HG03175 (cell line): ENCODE measurements at regions not wholly inside any gene's neighbourhood (a gene's known extent, or its start where the extent isn't known, plus 50 kb on each side); places are given as distances from the start of the nearest gene placed in this dataset.
"Not testable (repeated sequence)": the region's sequence is repeated elsewhere in the genome, so short reads cannot be mapped to it uniquely, and the experiment has no call there.

Experiments
- ATAC-seq: cut with Tn5 transposase; IDR thresholded peaks from one replicate; pipeline ENCODE4 v1.9.1; 2021; ENCODE audit warnings: mild to moderate bottlenecking, moderate library complexity; ENCODE audit not compliant: unreplicated experiment

DNA sequence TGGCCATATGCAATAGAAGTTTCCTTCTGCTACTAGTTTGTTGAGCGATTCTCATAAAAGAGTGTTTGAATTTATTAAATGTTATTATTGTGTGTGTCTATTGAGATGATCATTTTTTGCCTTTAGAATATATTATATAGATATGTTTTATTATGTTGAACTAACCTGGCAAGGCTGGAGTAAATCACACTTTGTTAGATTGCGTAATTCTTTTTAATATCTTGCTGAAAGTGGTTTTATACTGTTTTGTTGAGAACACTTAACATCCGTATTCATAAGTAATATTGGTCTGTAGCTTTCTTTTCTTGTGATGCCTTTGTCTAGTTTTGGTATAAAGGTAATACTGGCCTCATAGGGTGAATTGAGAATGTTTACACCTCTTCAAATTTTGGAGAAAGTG lies 574.3 kb upstream of the PCDH20 start:
- no peak for ATAC-seq

- ATAC-seq: no peak
Measured at GRCh38 chr13:61988810-61989209, 573.2 kb upstream of the PCDH20 start.

- ATAC-seq: no peak
Measured at GRCh38 chr13:61975001-61975400, 559.4 kb upstream of the PCDH20 start.

- no peak for ATAC-seq
Measured at GRCh38 chr13:61965756-61966155, 550.1 kb upstream of the PCDH20 start.

GRCh38 chr13:61960981-61961380 lies 545.3 kb upstream of the PCDH20 start:
- no peak for ATAC-seq

- no peak for ATAC-seq
Measured at GRCh38 chr13:61954092-61954491, 538.4 kb upstream of the PCDH20 start.

DNA sequence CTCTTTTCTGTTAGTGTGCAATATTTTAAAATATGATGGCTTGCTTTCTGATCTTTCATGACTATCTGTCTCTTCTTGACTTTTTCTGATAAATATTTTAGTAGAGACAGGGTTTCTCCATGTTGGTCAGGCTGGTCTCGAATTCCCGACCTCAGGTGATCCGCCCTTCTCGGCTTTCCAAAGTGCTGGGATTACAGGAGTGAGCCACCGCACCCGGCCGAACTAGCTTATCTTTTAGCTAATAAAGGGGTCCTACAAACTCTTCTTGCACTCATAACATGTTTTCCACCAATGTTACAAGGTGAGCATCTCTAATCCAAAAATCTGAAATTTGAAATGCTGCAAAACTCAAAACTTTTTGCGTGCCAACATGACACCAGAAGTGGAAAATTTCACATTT lies 535.2 kb upstream of the PCDH20 start:
- ATAC-seq: no peak

GRCh38 chr13:61944329-61944929 lies 528.8 kb upstream of the PCDH20 start:
- no peak for ATAC-seq

DNA sequence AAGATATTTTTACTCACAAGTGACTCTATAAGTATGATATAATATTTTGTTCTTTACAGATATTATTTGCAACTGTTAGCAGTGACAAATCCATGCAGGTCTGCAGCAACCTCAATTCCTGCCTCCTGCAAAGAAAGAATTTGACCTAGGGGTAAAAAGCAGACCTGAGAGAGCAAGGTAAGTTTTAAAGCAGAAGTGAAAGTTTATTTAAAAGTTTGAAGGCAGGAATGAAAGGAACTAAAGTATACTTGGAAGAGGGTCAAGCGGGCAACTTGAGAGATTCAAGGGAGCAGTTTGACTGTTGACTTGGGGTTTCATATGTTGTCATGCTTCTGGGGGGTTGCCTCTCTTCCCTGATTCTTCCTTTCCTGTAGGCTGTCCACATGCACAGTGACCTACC lies 520.1 kb upstream of the PCDH20 start:
- ATAC-seq: no peak

- no peak for ATAC-seq
Measured at GRCh38 chr13:61927648-61928047, 512.0 kb upstream of the PCDH20 start.

DNA sequence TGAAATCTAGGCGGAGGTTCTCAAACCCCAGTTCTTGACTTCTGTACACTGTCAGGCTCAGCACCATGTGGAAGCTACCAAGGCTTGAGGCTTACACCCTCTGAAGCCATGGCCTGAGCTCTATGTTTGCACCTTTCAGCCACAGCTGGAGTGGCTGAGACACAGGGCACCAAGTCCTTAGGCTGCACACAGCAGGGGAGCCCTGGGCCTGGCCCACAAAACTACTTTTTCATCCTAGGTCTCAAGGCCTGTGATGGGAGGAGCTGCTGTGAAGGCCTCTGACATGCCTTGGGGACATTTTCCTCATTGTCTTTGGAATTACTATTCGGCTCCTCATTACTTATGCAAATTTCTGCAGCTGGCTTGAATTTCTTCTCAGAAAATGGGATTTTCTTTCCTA lies 503.2 kb upstream of the PCDH20 start:
- ATAC-seq: no peak

- ATAC-seq: no peak
Measured at GRCh38 chr13:61916483-61916882, 500.8 kb upstream of the PCDH20 start.

DNA sequence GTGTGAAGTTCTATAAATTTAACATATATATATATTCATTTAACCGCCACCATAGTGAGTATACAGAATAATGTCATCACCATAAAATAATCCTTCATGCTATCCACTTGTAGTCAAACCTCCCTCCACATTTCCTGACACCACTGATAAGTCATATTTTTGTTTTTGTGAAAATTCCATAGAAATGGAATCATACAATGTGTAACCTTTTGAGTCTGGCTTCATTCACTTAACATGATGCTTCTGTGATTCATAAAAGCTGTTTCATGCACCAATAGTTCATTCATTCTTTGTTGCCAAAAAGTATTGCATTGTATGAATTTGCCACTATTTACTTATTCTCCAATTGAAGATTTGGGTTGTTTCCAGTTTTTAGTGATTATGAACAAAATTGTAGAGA lies 497.5 kb upstream of the PCDH20 start:
- ATAC-seq: no peak

- no peak for ATAC-seq
Measured at GRCh38 chr13:61908906-61909615, 493.4 kb upstream of the PCDH20 start.

DNA sequence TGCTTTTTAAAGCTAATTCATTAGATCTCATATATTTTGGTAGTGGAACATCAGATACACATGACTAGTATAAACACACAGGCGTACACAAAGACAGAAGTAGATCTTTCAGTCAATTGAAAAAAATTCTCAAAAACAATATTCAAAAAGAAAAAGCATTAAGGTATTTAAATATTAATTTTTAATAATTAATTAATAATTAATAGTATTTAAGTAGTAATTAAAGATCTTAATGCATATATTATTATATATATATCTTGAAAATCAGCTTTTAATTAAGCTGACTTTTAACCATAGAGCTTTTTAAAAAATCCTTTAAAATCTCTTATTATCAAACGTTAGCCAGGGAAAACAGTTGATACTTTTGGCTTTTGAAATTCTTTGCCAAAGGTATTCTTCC lies 489.4 kb upstream of the PCDH20 start:
- ATAC-seq: no peak

- ATAC-seq: no peak
Measured at GRCh38 chr13:61901946-61902541, 486.4 kb upstream of the PCDH20 start.

DNA sequence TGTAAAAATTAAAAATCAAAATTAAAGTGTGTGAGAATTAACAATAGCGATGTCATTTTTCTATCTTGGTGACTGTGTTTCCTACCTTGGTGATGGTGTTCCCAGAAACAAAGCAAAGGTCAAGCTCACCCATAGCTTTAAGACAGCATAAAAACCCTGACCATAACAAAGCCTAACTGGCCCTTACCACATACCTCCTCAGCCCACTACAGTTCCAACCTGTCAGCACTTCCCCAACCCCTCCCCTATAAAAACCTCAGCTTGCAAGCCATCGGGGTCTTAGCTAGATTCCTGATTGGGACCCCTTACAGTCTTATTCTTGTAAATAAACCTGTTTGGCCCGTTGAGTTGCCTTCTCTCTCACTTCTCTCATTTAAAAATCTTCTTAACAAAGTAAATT lies 484.4 kb upstream of the PCDH20 start:
- ATAC-seq: no peak

- no peak for ATAC-seq
Measured at GRCh38 chr13:61898207-61898606, 482.6 kb upstream of the PCDH20 start.

GRCh38 chr13:61891401-61891800 lies 475.8 kb upstream of the PCDH20 start:
- ATAC-seq: no peak

GRCh38 chr13:61884830-61885229 lies 469.2 kb upstream of the PCDH20 start:
- no peak for ATAC-seq

DNA sequence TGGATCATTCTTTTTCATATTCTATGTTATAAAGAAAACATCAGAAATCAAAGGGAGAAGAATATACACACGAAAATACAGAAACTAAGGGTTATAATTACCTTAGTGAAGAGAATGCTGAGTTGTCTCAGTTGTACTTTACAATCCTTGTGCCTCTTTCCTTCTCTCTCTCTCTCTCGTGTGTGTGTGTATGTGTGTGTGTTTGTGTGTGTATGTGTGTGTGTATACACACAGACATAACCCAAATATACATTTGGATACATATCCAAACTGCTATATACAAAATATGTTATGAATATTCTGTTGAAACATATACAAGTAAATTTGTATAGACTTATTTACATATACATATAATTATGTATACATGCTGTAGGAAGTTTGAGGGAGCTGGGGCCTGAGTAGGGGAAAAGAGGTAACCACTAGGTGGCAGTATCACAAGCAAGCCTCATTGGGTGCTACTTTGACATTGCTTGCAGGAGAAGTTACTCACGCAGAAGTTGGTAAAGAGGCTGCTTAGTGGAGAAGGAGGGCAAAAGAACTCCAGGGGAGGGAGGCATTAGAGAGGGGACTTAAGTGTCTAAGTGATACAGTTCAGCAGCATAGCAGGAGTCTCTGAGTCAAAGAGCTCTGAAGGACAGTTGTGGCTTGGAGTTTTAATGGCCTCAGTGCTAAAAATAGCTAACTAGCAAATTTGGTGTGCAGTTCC lies 465.1 kb upstream of the PCDH20 start:
- no peak for ATAC-seq

- ATAC-seq: not testable (repeated sequence)
Measured at GRCh38 chr13:61878565-61878964, 462.9 kb upstream of the PCDH20 start.
